Kidney (tissue), 13 donors: ENCODE measurements at regions not wholly inside any gene's neighbourhood (a gene's known extent, or its start where the extent isn't known, plus 50 kb on each side); places are given as distances from the start of the nearest gene placed in this dataset.

Experiments used
- DNase-seq, 5 donors: peaks; one replicate each; pipeline ENCODE4 v3.0.0-alpha.2; 2013 to 2020
- FAIRE-seq: peaks from 2 replicates; lab custom pipeline; 2012; peaks lifted over from hg19 to GRCh38; lab: Jason Lieb, UNC
- H3K27ac ChIP-seq, 2 donors: one replicate each; pipeline ENCODE4 v1.7.0; 2013; ENCODE audit warnings: low read depth in 2 of 2, low read length in 2 of 2, inconsistent platforms in 1 of 2
- H3K27me3 ChIP-seq: one replicate; pipeline ENCODE4 v1.7.1; 2013; ENCODE audit warnings: low read length, inconsistent platforms; ENCODE audit not compliant: control insufficient read depth, insufficient read depth
- H3K36me3 ChIP-seq, 3 donors: one replicate each; pipeline versions ENCODE4 v1.7.0 to v1.7.1; 2013; ENCODE audit warnings: low read length in 3 of 3, control low read depth in 1 of 3, inconsistent platforms in 1 of 3; ENCODE audit not compliant: insufficient read depth in 3 of 3, control insufficient read depth in 2 of 3
- H3K4me1 ChIP-seq, 3 donors: one replicate each; pipeline versions ENCODE4 v1.7.0 to v1.7.1; 2013; ENCODE audit warnings: low read length in 3 of 3, inconsistent platforms in 1 of 3, low read depth in 1 of 3; ENCODE audit not compliant: control insufficient read depth in 2 of 3, insufficient read depth in 2 of 3
- H3K4me3 ChIP-seq, 3 donors: one replicate each; pipeline versions ENCODE4 v1.7.0 to v1.8.1; 2013; ENCODE audit warnings: low read length in 3 of 3, control low read depth in 1 of 3, inconsistent platforms in 1 of 3
- H3K9ac ChIP-seq, 3 donors: one replicate each; pipeline versions ENCODE4 v1.7.0 to v1.7.1; 2013; ENCODE audit warnings: low read length in 3 of 3, control low read depth in 1 of 3, inconsistent platforms in 1 of 3
- H3K9me3 ChIP-seq, 3 donors: one replicate each; pipeline versions ENCODE4 v1.7.0 to v1.7.1; 2013; ENCODE audit warnings: low read length in 3 of 3, control low read depth in 1 of 3, inconsistent platforms in 1 of 3; ENCODE audit not compliant: control insufficient read depth in 2 of 3, insufficient read depth in 1 of 3
- CTCF ChIP-seq: IDR thresholded peaks from 3 replicates; pipeline ENCODE4 v1.5.1; 2012; ENCODE audit warnings: mild to moderate bottlenecking, moderate library complexity, borderline replicate concordance; ENCODE audit not compliant: insufficient read depth; ENCODE audit errors: extremely low read depth
- intact Hi-C: fragments of 100-400 bp; cut with DNase I; formaldehyde crosslinking; loops from one replicate; pipeline ENCODE4 v1.11.1; 2022
- donor health status: control.
- donor health status: control.
- donor health status: control.
- donor health status: control.
- donor health status: control.
- donor health status: DM: yes; HTN: yes; CAD: no.
- donor health status: Normal renal cell carcinoma (clear cell type).

DNA sequence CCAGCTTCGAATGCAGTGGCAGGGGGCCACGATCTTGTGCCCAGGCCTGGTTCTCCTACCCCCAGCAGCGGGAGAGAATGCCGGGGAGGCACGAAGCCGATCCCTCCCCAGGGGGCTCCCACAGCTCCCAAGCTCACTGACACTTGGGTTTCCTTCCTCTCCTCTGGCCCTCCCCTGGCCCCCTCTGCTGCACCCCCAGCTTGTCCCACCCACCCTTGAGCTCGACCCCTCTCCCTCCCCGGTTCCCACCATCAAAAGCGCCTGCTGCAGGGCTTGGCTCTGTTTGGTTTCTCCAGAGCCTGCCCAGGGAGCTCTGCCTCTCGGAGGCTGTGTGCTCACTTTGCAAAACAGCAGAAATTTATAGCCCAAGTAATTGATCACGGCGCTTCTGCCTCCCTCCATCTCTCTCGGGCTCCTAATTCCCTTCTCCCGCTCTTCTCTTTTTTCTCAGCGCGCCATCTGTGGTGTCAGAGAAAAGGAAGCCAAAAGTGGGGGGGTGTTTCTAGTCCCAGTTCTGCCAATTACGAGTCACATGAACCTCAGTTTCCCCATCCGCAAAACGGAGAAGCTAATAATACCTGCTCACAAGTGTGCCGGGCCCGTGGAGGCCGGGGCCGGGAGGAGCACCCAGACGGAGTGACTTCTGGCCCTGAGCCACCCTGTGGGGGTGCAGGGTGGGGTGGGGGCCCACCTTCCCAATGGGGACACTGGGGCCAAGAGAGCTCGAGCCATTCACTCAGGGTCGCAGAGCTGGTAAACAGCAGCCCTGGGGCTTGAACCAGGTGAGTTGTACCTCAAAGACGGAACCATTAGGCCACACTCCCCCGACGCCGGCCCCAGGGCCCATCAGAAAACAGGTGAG is 141.2 kb upstream of the IER5L start:
- no peak for TF ChIP-seq CTCF
- H3K36me3 ChIP-seq, result no peaks in the 10 kb centered on the region
- no peaks in the 10 kb centered on the region for H3K9me3 ChIP-seq
- peak overlapping the region in 1 of 3 donors; percentile 78 for H3K9ac ChIP-seq
- peaks cover 0 to 33% (median 23%) of the 10 kb centered on the region in 3 donors for H3K4me1 ChIP-seq
- H3K4me3 ChIP-seq, result no peak overlapping the region
- intact Hi-C loops, result loop anchor here (10.0 kb wide), 1 partner anchor 135 kb away; no protein-coding TSS in a partner anchor
- no peak for FAIRE-seq
- no peaks in the 10 kb centered on the region for H3K27me3 ChIP-seq
- peak in 3 of 5 donors; percentile 57 to 69 (median 65) for DNase-seq
- H3K27ac ChIP-seq, result peak overlapping the region; percentile 82 to 95

GRCh38 chr9:129318121-129319075 is 140.3 kb upstream of the IER5L start:
- FAIRE-seq (no peak), DNase-seq (peak in 3 of 5 donors; percentile 65 to 90 (median 67))
- Histone ChIP-seq H3K9me3 (no peaks in the 10 kb centered on the region), H3K36me3 (no peaks in the 10 kb centered on the region), H3K27ac (peak overlapping the region; percentile 57 to 68), H3K9ac (no peak overlapping the region), H3K4me3 (no peak overlapping the region), H3K4me1 (peaks cover 0 to 31% (median 15%) of the 10 kb centered on the region in 3 donors), H3K27me3 (no peaks in the 10 kb centered on the region)
- TF ChIP-seq CTCF, result no peak
- intact Hi-C loops, result loop anchor here (10.0 kb wide), 1 partner anchor 134 kb away; no protein-coding TSS in a partner anchor

GRCh38 chr9:129317179-129318011 is 139.3 kb upstream of the IER5L start:
- peak in 3 of 5 donors; percentile 63 to 80 (median 63) for DNase-seq
- H3K9me3 ChIP-seq, result no peaks in the 10 kb centered on the region
- H3K4me1 ChIP-seq, result peaks cover 0 to 28% (median 15%) of the 10 kb centered on the region in 3 donors
- TF ChIP-seq CTCF, result no peak
- intact Hi-C loops, result loop anchor here (10.0 kb wide), 1 partner anchor 133 kb away; no protein-coding TSS in a partner anchor
- no peaks in the 10 kb centered on the region for H3K36me3 ChIP-seq
- peak overlapping the region; percentile 13 to 57 for H3K27ac ChIP-seq
- FAIRE-seq, result no peak
- no peak overlapping the region for H3K4me3 ChIP-seq
- H3K27me3 ChIP-seq, result no peaks in the 10 kb centered on the region
- no peak overlapping the region for H3K9ac ChIP-seq
